ENCODE measurements at regions not wholly inside any gene's neighbourhood (a gene's known extent, or its start where the extent isn't known, plus 50 kb on each side); places are given as distances from the start of the nearest gene placed in this dataset.

GRCh38 chr10:33455029-33455428 lies 120.6 kb upstream of the NRP1 start:
- Histone ChIP-seq H3K4me3 (no peak overlapping the region), H3K4me1 (peaks cover 9 to 24% (median 18%) of the 10 kb centered on the region in 3 donors), H3K27me3 (no peaks in the 10 kb centered on the region), H3K27ac (no peak overlapping the region), H3K36me3 (no peaks in the 10 kb centered on the region), H3K9me3 (no peaks in the 10 kb centered on the region)
- ATAC-seq: peak; percentile 78 to 91 (median 88)
- DNase-seq: peak in 1 of 6 donors; percentile 23
- TF ChIP-seq, protein P1, sequence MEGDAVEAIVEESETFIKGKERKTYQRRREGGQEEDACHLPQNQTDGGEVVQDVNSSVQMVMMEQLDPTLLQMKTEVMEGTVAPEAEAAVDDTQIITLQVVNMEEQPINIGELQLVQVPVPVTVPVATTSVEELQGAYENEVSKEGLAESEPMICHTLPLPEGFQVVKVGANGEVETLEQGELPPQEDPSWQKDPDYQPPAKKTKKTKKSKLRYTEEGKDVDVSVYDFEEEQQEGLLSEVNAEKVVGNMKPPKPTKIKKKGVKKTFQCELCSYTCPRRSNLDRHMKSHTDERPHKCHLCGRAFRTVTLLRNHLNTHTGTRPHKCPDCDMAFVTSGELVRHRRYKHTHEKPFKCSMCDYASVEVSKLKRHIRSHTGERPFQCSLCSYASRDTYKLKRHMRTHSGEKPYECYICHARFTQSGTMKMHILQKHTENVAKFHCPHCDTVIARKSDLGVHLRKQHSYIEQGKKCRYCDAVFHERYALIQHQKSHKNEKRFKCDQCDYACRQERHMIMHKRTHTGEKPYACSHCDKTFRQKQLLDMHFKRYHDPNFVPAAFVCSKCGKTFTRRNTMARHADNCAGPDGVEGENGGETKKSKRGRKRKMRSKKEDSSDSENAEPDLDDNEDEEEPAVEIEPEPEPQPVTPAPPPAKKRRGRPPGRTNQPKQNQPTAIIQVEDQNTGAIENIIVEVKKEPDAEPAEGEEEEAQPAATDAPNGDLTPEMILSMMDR (IDR thresholded peaks at IDR 0.05): no peak
- FAIRE-seq: no peak
- 36 to 38% methylated on average over 2 of the region's 2 CpGs for WGBS, 2 donors
- intact Hi-C loops (cut with DNase I): no loop called here

GRCh38 chr10:33454554-33454953 lies 120.1 kb upstream of the NRP1 start:
- intact Hi-C loops (cut with DNase I): no loop called here
- H3K27ac ChIP-seq: no peak overlapping the region

DNA sequence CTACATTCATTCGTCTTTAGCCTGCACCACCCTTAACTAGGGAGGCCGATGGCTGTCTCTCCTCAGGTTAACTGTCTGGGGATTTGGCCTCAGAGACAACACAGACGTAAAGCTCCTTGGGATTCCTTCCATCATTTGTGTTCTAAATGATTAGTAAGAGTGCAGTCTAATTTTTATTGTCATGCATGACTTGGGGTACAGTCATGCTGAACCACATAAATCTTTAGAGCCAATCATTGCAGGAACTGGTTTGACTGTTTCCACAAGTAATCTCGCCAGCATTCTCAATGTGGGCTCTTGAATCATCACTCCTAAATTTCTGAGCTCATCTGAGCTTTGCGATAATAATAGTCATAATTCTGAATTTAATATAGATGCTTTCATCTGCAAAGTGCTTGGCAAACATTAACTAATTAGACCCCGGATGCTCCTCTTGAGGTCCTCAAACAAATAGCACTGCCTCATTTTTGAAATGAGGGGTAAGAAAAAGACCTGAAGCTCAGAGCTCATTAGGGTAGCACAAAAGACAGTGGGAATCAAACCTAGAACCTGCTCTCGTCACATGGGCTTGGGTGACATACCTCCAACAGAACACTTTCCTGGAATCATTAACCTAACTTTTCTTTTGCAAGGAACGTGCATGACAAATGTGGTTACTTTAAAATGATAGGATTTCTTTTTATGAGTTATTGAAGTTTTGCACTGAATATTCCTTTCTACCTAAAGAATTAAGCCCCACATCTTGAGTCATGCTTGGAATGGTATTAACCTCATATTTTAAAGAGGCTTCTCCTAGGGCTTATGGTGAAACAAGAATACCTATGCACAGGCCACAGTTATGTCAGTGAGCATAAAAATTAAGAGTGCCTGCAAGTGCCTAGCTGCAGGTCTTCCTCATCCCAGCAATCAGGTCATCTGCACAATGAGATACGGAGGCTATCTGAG lies 118.9 kb upstream of the NRP1 start:
- Histone ChIP-seq H3K36me3 (no peaks in the 10 kb centered on the region), H3K9me3 (no peaks in the 10 kb centered on the region), H3K27me3 (no peaks in the 10 kb centered on the region), H3K4me3 (no peak overlapping the region), H3K4me1 (peaks cover 5 to 19% (median 18%) of the 10 kb centered on the region in 3 donors), H3K27ac (no peak overlapping the region)
- intact Hi-C loops (cut with DNase I): no loop called here
- TF ChIP-seq, protein P1 (IDR thresholded peaks at IDR 0.05): no peak
- WGBS, 2 donors: 72 to 75% methylated on average over 9 of the region's 9 CpGs
- no peak for DNase-seq
- ATAC-seq: no peak
- FAIRE-seq: no peak

More at GRCh38 chr10:33454554-33454953, 120.1 kb upstream of the NRP1 start:
- ATAC-seq (peak; percentile 16 to 56 (median 42)), FAIRE-seq (no peak), DNase-seq (no peak)
- peaks cover 5 to 21% (median 18%) of the 10 kb centered on the region in 3 donors for H3K4me1 ChIP-seq
- 72 to 81% methylated on average over 2 of the region's 2 CpGs for WGBS, 2 donors
- H3K27me3 ChIP-seq: no peaks in the 10 kb centered on the region
- TF ChIP-seq, protein P1 (IDR thresholded peaks at IDR 0.05): no peak
- H3K36me3 ChIP-seq: no peaks in the 10 kb centered on the region
- H3K4me3 ChIP-seq: no peak overlapping the region
- no peaks in the 10 kb centered on the region for H3K9me3 ChIP-seq

- Histone ChIP-seq H3K36me3 (no peaks in the 10 kb centered on the region), H3K27me3 (no peaks in the 10 kb centered on the region), H3K4me3 (no peak overlapping the region), H3K27ac (no peak overlapping the region), H3K9me3 (no peaks in the 10 kb centered on the region), H3K4me1 (peaks cover 0 to 6% (median 2%) of the 10 kb centered on the region in 3 donors)
- WGBS, 2 donors: 96% methylated on average over 7 of the region's 7 CpGs
- no peak for FAIRE-seq
- intact Hi-C loops (cut with DNase I): no loop called here
- no peak for DNase-seq
- no peak for ATAC-seq
- TF ChIP-seq, protein P1 (IDR thresholded peaks at IDR 0.05): no peak
Observed at GRCh38 chr10:33448421-33449140, 114.1 kb upstream of the NRP1 start.
